H1 (cell line): ENCODE measurements at regions not wholly inside any gene's neighbourhood (a gene's known extent, or its start where the extent isn't known, plus 50 kb on each side); places are given as distances from the start of the nearest gene placed in this dataset.

Experiments
- CTCF ChIA-PET: fragments of 300-600 bp; sonication (Branson Sonifier 250); formaldehyde crosslinking; loops from one replicate; lab custom pipeline; 2021; ENCODE audit not compliant: partially characterized antibody; lab: Charles Lee
- POLR2A ChIA-PET: fragments of 300-600 bp; sonication (Branson Sonifier 250); formaldehyde crosslinking; loops from one replicate; lab custom pipeline; 2021; ENCODE audit warnings: inconsistent platforms; ENCODE audit not compliant: partially characterized antibody; lab: Charles Lee
- DNase-seq, 2 experiments: peaks; one replicate each; pipeline versions ENCODE4 v3.0.0 to v3.0.0-alpha.2; 2010 to 2022; ENCODE audit warnings: low spot score in 2 of 2, low read depth in 1 of 2, mixed read lengths in 1 of 2
- FAIRE-seq: peaks from 2 replicates; lab custom pipeline; 2011; peaks lifted over from hg19 to GRCh38; lab: Jason Lieb, UNC
- H2AFZ ChIP-seq: 2 replicates; pipeline ENCODE4 v1.8.1; 2012; ENCODE audit warnings: low read length, inconsistent platforms
- H2AK5ac ChIP-seq: 2 replicates; pipeline ENCODE4 v1.6.1; 2013; ENCODE audit warnings: low read depth, low read length
- H2BK120ac ChIP-seq: replicated peaks from 2 replicates; pipeline ENCODE3; 2013; ENCODE audit warnings: low read depth, low read length, inconsistent platforms
- H2BK12ac ChIP-seq: 2 replicates; pipeline ENCODE4 v1.6.1; 2013; ENCODE audit warnings: low read depth, low read length
- H2BK15ac ChIP-seq: 2 replicates; pipeline ENCODE4 v1.6.1; 2013; ENCODE audit warnings: low read length
- H2BK20ac ChIP-seq: 2 replicates; pipeline ENCODE4 v1.6.1; 2013; ENCODE audit warnings: low read length
- H2BK5ac ChIP-seq: 2 replicates; pipeline ENCODE4 v1.6.1; 2013; ENCODE audit warnings: low read depth, low read length
- H3K14ac ChIP-seq: 2 replicates; pipeline ENCODE4 v1.6.1; 2013; ENCODE audit warnings: inconsistent platforms; ENCODE audit not compliant: insufficient read length
- H3K18ac ChIP-seq: 2 replicates; pipeline ENCODE4 v1.6.1; 2013; ENCODE audit warnings: low read length; ENCODE audit errors: extremely low read depth
- H3K23ac ChIP-seq: 2 replicates; pipeline ENCODE4 v1.6.1; 2013; ENCODE audit warnings: inconsistent platforms; ENCODE audit not compliant: insufficient read length
- H3K23me2 ChIP-seq: 2 replicates; pipeline ENCODE4 v1.6.1; 2013; ENCODE audit warnings: low read depth, low read length
- H3K27ac ChIP-seq: 2 replicates; pipeline ENCODE4 v1.6.1; 2011; ENCODE audit warnings: low read depth, low read length, inconsistent platforms
- H3K27me3 ChIP-seq, 4 experiments: replicated peaks in 1 of 4; 1 replicate in 1 of 4; 2 replicates in 3 of 4; pipeline versions ENCODE4 v1.6.1 to v1.8.1; 2011 to 2013; ENCODE audit warnings: low read length in 3 of 4, mild to moderate bottlenecking in 3 of 4, inconsistent platforms in 2 of 4, mixed read lengths in 2 of 4, moderate library complexity in 1 of 4; ENCODE audit not compliant: control insufficient read depth in 3 of 4, insufficient read depth in 3 of 4; ENCODE audit errors: extremely low read depth in 1 of 4
- H3K36me3 ChIP-seq, 4 experiments: 2 replicates each; pipeline versions ENCODE4 v1.6.1 to v1.8.1; 2011 to 2013; ENCODE audit warnings: mild to moderate bottlenecking in 4 of 4, low read length in 3 of 4, moderate library complexity in 2 of 4, control low read depth in 1 of 4, inconsistent platforms in 1 of 4; ENCODE audit not compliant: insufficient read depth in 4 of 4, control insufficient read depth in 2 of 4
- H3K4ac ChIP-seq: replicated peaks from 2 replicates; pipeline ENCODE3; 2013; ENCODE audit warnings: low read length, low read depth, mixed read lengths, inconsistent platforms; ENCODE audit not compliant: insufficient read length
- H3K4me1 ChIP-seq, 4 experiments: replicated peaks in 1 of 4; 1 replicate in 1 of 4; 2 replicates in 3 of 4; pipeline versions ENCODE4 v1.6.1 to v1.8.1; 2011 to 2013; ENCODE audit warnings: low read length in 3 of 4, inconsistent platforms in 2 of 4, mixed read lengths in 1 of 4; ENCODE audit not compliant: insufficient read depth in 4 of 4, control insufficient read depth in 3 of 4
- H3K4me2 ChIP-seq, 2 experiments: 2 replicates each; pipeline versions ENCODE4 v1.6.1 to v1.8.1; 2011 to 2013; ENCODE audit warnings: low read depth in 2 of 2, low read length in 2 of 2, control low read depth in 1 of 2, inconsistent platforms in 1 of 2, mild to moderate bottlenecking in 1 of 2; ENCODE audit not compliant: insufficient read depth in 1 of 2
- H3K4me3 ChIP-seq, 4 experiments: fragments of 200-600, 300-600 bp in 1 of 4; sonication (generic), shearing (Covaris generic), sonication (Bioruptor Twin) in 1 of 4; 2 replicates each; pipeline versions ENCODE4 v1.5.1 to v1.8.1; 2011 to 2016; ENCODE audit warnings: low read length in 4 of 4, low read depth in 3 of 4, control low read depth in 2 of 4, inconsistent platforms in 2 of 4, mild to moderate bottlenecking in 2 of 4, mixed read lengths in 1 of 4, moderate library complexity in 1 of 4; ENCODE audit not compliant: insufficient read depth in 2 of 4; ENCODE audit errors: extremely low read depth in 1 of 4
- H3K56ac ChIP-seq: replicated peaks from 2 replicates; pipeline ENCODE3; 2013; ENCODE audit warnings: low read depth, mild to moderate bottlenecking, mixed read lengths, low read length, inconsistent platforms; ENCODE audit not compliant: insufficient read length
- H3K79me1 ChIP-seq: 2 replicates; pipeline ENCODE4 v1.6.1; 2013; ENCODE audit warnings: low read depth, low read length, control low read depth
- H3K79me2 ChIP-seq, 2 experiments: 2 replicates each; pipeline versions ENCODE4 v1.6.1 to v1.8.1; 2012 to 2013; ENCODE audit warnings: low read length in 2 of 2, mild to moderate bottlenecking in 2 of 2, inconsistent platforms in 1 of 2; ENCODE audit not compliant: insufficient read depth in 2 of 2, control insufficient read depth in 1 of 2
- H3K9ac ChIP-seq, 4 experiments: replicated peaks in 1 of 4; 1 replicate in 1 of 4; 2 replicates in 3 of 4; pipeline versions ENCODE4 v1.6.1 to v1.8.1; 2011 to 2013; ENCODE audit warnings: low read depth in 3 of 4, low read length in 3 of 4, control low read depth in 2 of 4, mild to moderate bottlenecking in 2 of 4, moderate library complexity in 2 of 4, inconsistent platforms in 1 of 4; ENCODE audit errors: extremely low read depth in 1 of 4
- H3K9me3 ChIP-seq, 2 experiments: 2 replicates each; pipeline versions ENCODE4 v1.6.1 to v1.8.1; 2012 to 2013; ENCODE audit warnings: mild to moderate bottlenecking in 2 of 2, moderate library complexity in 2 of 2, control low read depth in 1 of 2, inconsistent platforms in 1 of 2, low read depth in 1 of 2, low read length in 1 of 2, mixed read lengths in 1 of 2; ENCODE audit not compliant: insufficient read depth in 2 of 2
- H4K20me1 ChIP-seq, 2 experiments: replicated peaks in 1 of 2; 2 replicates each; pipeline versions ENCODE3 to v1.8.1; 2011 to 2013; ENCODE audit warnings: inconsistent platforms in 2 of 2, low read length in 2 of 2, mild to moderate bottlenecking in 1 of 2; ENCODE audit not compliant: insufficient read depth in 2 of 2, control insufficient read depth in 1 of 2
- H4K5ac ChIP-seq: 2 replicates; pipeline ENCODE4 v1.6.1; 2013; ENCODE audit warnings: low read length, low read depth, mixed read lengths, inconsistent platforms; ENCODE audit not compliant: insufficient read length
- H4K8ac ChIP-seq: 2 replicates; pipeline ENCODE4 v1.8.0; 2013; ENCODE audit warnings: mild to moderate bottlenecking, moderate library complexity, low read length, inconsistent platforms; ENCODE audit not compliant: insufficient read depth; ENCODE audit errors: extremely low read depth
- H4K91ac ChIP-seq: replicated peaks from 2 replicates; pipeline ENCODE3; 2013; ENCODE audit warnings: low read length, mixed read lengths, inconsistent platforms; ENCODE audit not compliant: insufficient read length
- ASH2L ChIP-seq: fragments of 200-600, 300-600 bp; sonication (generic); IDR thresholded peaks from one replicate; pipeline ENCODE4 v1.7.1; 2017; ENCODE audit warnings: low read length
- CEBPB ChIP-seq: IDR thresholded peaks from 2 replicates; pipeline ENCODE4 v1.6.1; 2012; ENCODE audit warnings: low read depth, low read length
- CTBP2 ChIP-seq: IDR thresholded peaks from 2 replicates; pipeline ENCODE4 v1.7.0; 2011; ENCODE audit warnings: borderline replicate concordance, mild to moderate bottlenecking, moderate library complexity, mixed read lengths, low read length; ENCODE audit not compliant: insufficient read depth, insufficient read length
- CTCF ChIP-seq, 3 experiments: IDR thresholded peaks; 1 replicate in 2 of 3; 2 replicates in 1 of 3; pipeline versions ENCODE4 v1.5.1 to v1.6.1; 2011; ENCODE audit warnings: low read length in 3 of 3, mild to moderate bottlenecking in 3 of 3, inconsistent platforms in 2 of 3, low read depth in 1 of 3, moderate library complexity in 1 of 3; ENCODE audit not compliant: insufficient read depth in 1 of 3; ENCODE audit errors: control extremely low read depth in 1 of 3
- E2F6 ChIP-seq: IDR thresholded peaks from 2 replicates; pipeline ENCODE4 v1.6.1; 2012; ENCODE audit warnings: inconsistent platforms
- HDAC6 ChIP-seq: IDR thresholded peaks from one replicate; pipeline ENCODE4 v1.7.1; 2012; ENCODE audit warnings: low read depth, mild to moderate bottlenecking, inconsistent platforms, low read length, moderate library complexity
- KDM5A ChIP-seq: fragments of 200-600 bp; IDR thresholded peaks from 2 replicates; pipeline ENCODE4 v1.7.1; 2012; ENCODE audit warnings: mild to moderate bottlenecking, low read length, inconsistent platforms, mixed read lengths
- SIX5 ChIP-seq: IDR thresholded peaks from 2 replicates; pipeline ENCODE4 v1.6.1; 2011; ENCODE audit warnings: mild to moderate bottlenecking, low read depth, low read length
- SP1 ChIP-seq: IDR thresholded peaks from 2 replicates; pipeline ENCODE4 v1.6.1; 2011; ENCODE audit warnings: low read depth, low read length
- USF2 ChIP-seq: IDR thresholded peaks from 2 replicates; pipeline ENCODE4 v1.6.1; 2011; ENCODE audit warnings: low read length, improper control_type of control experiment
- YY1 ChIP-seq: IDR thresholded peaks from 2 replicates; pipeline ENCODE4 v1.6.1; 2011; ENCODE audit warnings: low read depth, mild to moderate bottlenecking, low read length
- WGBS, 2 experiments: shearing (Covaris generic) in 1 of 2; methylation state at CpG; one replicate each; pipeline versions ENCODE4 v1.1.6 to v1.1.7; 2013 to 2015; ENCODE audit warnings: low lambda C conversion rate in 2 of 2, mixed read lengths in 2 of 2, inconsistent platforms in 1 of 2, low coverage in 1 of 2, missing lambda C conversion rate in 1 of 2; ENCODE audit not compliant: insufficient replicate concordance in 2 of 2, insufficient coverage in 1 of 2, insufficient read length in 1 of 2; ENCODE audit errors: extremely low coverage in 1 of 2, missing lambda C conversion rate in 1 of 2; 5-methylcytosine and 5-hydroxymethylcytosine counted together

- Histone ChIP-seq H3K4me2 (no peak overlapping the region), H2AFZ (no peak overlapping the region), H3K36me3 (no peaks in the 10 kb centered on the region), H4K20me1 (no peaks in the 10 kb centered on the region), H2BK20ac (no peak overlapping the region), H3K27ac (no peak overlapping the region), H2BK5ac (no peak overlapping the region), H3K27me3 (no peaks in the 10 kb centered on the region), H3K23me2 (no peaks in the 10 kb centered on the region), H3K79me1 (no peaks in the 10 kb centered on the region), H3K23ac (no peak overlapping the region), H3K79me2 (no peaks in the 10 kb centered on the region), H2BK120ac (no peak overlapping the region), H3K4me1 (0 out of 7 replicates have a peak, but pooled peaks cover 0 to 6% (median 0%) of the 10 kb centered on the region in 4 experiments), H3K18ac (no peak overlapping the region), H4K5ac (no peak overlapping the region), H2BK12ac (no peak overlapping the region), H3K4me3 (no peak overlapping the region), H2BK15ac (no peak overlapping the region), H2AK5ac (no peak overlapping the region), H3K14ac (no peak overlapping the region), H4K91ac (no peak overlapping the region), H3K4ac (no peak overlapping the region), H3K9me3 (no peaks in the 10 kb centered on the region), H3K9ac (no peak overlapping the region), H3K56ac (no peak overlapping the region), H4K8ac (no peak overlapping the region)
- ChIA-PET CTCF (interaction anchor here (0.6 to 5.6 kb wide), 8 partner anchors 8 to 1428 kb away, joined by 3 to 82 read pairs (median 4); no protein-coding TSS in a partner anchor), POLR2A (interaction anchor here (1.3 kb wide), 1 partner anchor 11 kb away, joined by 3 read pairs; no protein-coding TSS in a partner anchor)
- 85% methylated on average over 1 of the region's 1 CpG; no CpG with 5 or more reads in 1 of the 2 experiments for WGBS, 2 experiments
- no peak for FAIRE-seq
- DNase-seq: no peak
- TF ChIP-seq KDM5A: no peak
- TF ChIP-seq SIX5: no peak
- TF ChIP-seq YY1: no peak
- TF ChIP-seq SP1: no peak
- no peak for TF ChIP-seq USF2
- no peak for TF ChIP-seq CTBP2
- no peak for TF ChIP-seq CTCF (IDR thresholded peaks at IDR 0.05; ENCODE audit: control extremely low read depth in 1 of 3, insufficient read depth in 1 of 3, low read depth in 1 of 3, low read length in 3 of 3)
- no peak for TF ChIP-seq ASH2L
- TF ChIP-seq CEBPB: no peak
- TF ChIP-seq HDAC6: no peak
- TF ChIP-seq E2F6: no peak
Measured at GRCh38 chr10:113450906-113451305, 101.9 kb upstream of the HABP2 start.
